Rectal smooth muscle tissue (tissue), 1 donor: ENCODE measurements at regions not wholly inside any gene's neighbourhood (a gene's known extent, or its start where the extent isn't known, plus 50 kb on each side); places are given as distances from the start of the nearest gene placed in this dataset.
A peak's percentile ranks its signal among the peaks of the same experiment; 100 is the strongest.

Experiments used
- H3K27ac ChIP-seq: one replicate; pipeline ENCODE4 v1.7.0; 2013; ENCODE audit warnings: low read depth, low read length, inconsistent platforms
- H3K27me3 ChIP-seq: one replicate; pipeline ENCODE4 v1.7.0; 2013; ENCODE audit warnings: low read length; ENCODE audit not compliant: control insufficient read depth, insufficient read depth
- H3K36me3 ChIP-seq: one replicate; pipeline ENCODE4 v1.7.0; 2013; ENCODE audit warnings: low read length; ENCODE audit not compliant: control insufficient read depth, insufficient read depth
- H3K4me1 ChIP-seq: one replicate; pipeline ENCODE4 v1.7.0; 2013; ENCODE audit warnings: low read length; ENCODE audit not compliant: control insufficient read depth, insufficient read depth
- H3K4me3 ChIP-seq: one replicate; pipeline ENCODE4 v1.7.0; 2013; ENCODE audit warnings: low read length
- H3K9ac ChIP-seq: one replicate; pipeline ENCODE4 v1.7.0; 2013; ENCODE audit warnings: low read length

DNA sequence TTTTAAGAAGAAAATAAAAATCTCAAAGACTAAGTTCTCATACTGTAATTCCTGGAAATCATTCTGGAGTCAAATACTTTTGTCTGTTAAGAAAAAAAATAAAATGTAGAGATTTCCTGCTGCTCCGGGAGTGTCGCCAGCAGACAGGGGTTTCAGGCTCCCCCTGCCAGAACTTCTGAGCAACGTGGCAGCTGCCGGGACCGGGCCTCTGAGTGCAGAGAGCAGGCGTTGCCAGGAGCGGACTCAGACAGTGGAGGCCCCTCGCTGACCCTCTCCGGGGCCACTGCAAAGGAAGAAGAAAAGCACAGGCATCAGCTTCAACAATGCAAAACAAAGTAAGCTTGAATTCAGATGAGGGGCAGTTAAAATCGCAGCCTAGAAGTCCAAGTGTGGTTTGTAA, 95.5 kb downstream of the THBS2 start:
- Histone ChIP-seq H3K4me3 (no peak overlapping the region), H3K4me1 (peaks cover 16% of the 10 kb centered on the region), H3K27ac (no peak overlapping the region)

DNA sequence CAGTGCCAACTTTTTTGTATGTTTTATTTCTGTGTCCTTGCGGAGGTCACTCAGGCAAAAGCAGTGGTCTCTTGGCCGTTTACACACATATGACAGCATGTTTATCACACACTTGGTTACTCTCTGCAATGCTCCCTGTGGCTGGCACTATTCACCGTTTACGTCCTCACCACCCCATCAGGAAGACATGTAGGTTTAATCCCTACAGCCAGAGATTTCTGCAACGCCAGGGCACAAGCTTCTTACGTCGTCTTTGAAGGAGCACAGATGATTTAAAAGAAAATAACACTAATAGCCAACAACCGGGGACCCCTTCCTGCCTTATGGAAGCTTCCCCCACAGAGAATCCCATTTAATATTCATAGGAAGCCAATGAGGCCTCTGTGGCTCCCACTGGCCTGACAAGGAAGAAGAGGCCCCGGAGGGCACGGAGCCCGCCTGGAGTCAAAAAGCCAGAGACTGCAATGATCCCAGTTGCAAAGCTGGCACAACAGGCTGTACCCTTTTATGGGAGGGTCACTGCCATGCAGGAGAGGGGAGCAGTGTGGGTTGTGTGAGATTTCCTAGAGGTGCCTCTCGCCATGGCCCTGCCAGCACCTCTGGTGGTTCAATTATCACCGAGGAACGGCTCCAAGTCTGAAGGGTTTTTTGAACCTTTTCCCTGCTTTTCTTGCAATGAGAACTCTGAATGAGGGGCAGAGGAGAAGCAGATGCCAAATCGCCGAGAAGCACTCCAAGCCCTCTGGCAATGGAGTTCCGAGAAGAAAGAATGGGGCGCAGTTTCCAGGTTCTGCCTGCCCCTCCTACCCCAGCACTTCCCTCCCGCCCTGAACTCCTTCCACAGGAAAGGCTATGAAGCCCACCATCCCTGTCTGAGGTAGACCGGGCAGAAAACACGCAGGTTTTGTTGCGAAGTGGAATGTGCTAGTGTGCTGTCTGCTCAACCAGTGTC, 96.2 kb downstream of the THBS2 start:
- Histone ChIP-seq H3K27me3 (no peaks in the 10 kb centered on the region), H3K4me1 (peaks cover 16% of the 10 kb centered on the region), H3K4me3 (no peak overlapping the region), H3K9ac (no peak overlapping the region), H3K36me3 (no peaks in the 10 kb centered on the region), H3K27ac (no peak overlapping the region)

More for the DNA sequence above, 95.5 kb downstream of the THBS2 start:
- no peaks in the 10 kb centered on the region for H3K36me3 ChIP-seq
- H3K9ac ChIP-seq = no peak overlapping the region
- no peaks in the 10 kb centered on the region for H3K27me3 ChIP-seq

DNA sequence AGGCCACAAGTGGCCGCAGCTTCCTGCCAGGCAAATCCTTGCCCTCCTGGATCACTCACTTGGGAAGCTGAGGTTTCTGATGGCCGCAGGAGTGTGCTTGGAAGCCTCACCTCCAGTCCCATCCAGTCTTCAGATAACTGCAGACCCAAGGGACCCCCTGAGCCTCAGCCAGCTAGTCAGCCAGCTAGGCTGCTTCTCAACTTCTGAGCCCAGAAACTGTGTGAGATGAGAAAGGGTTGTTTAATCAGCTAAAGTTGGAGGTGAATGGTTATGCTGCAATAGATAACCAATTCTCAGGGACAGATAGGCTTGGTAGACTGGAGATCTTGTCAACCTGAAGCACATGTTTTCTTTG, 96.9 kb downstream of the THBS2 start:
- Histone ChIP-seq H3K4me1 (peaks cover 16% of the 10 kb centered on the region), H3K27ac (no peak overlapping the region), H3K9ac (no peak overlapping the region), H3K36me3 (no peaks in the 10 kb centered on the region), H3K4me3 (no peak overlapping the region), H3K27me3 (no peaks in the 10 kb centered on the region)

DNA sequence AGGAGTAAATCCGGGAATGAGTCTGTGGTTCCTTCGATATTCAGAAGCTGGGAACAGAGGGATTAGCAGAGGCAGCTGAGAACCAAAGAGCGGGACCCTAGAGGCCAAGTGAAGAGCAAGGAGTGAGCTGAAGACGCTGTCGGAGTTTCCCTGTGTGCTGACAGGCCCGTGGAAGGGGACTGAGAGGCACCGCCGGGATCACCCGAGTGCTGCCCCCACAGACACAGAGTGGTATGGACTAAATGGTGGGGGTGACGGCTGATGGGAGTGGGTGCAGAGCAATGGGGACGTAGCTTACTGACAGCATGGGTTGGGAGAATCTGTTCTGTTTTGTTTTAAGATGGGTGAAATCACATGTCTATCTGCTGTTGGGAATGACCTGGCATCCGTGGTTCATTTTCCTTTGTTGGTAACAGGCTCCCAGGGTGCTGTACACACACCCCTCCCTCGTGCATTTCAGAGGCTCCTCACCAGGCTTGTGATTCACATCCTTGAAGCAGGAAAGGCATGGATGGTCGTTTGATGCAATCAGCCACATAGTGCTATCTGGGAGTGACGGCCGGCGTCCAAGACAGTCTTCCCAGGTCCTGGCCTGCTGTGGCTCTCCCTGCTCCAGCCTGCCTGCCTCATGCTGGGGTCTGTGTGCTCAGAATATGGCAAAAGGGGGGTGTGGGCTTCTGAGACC, 97.4 kb downstream of the THBS2 start:
- Histone ChIP-seq H3K36me3 (no peaks in the 10 kb centered on the region), H3K27me3 (no peaks in the 10 kb centered on the region), H3K4me3 (no peak overlapping the region), H3K4me1 (peaks cover 16% of the 10 kb centered on the region), H3K9ac (no peak overlapping the region), H3K27ac (no peak overlapping the region)

DNA sequence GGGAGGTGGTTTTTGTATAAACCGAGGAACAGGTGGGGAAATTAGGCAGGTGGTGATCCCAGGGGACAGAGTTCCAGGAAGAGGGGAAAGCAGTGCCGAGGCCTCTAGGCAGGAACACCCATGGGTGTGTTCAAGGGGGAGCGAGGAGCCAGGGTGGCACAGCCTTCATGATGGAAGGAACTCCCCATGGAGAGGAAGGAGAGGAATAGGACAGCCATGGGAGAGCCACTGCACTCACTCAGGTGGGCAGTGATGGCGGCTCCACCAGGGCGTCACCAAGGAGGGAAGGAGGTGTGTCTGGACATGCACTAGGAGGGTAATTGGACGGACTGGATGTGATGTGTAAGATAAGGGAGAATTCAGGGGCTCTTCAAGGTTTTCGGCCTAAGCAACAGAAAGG, 98.2 kb downstream of the THBS2 start:
- H3K9ac ChIP-seq = no peak overlapping the region
- H3K4me3 ChIP-seq = no peak overlapping the region

DNA sequence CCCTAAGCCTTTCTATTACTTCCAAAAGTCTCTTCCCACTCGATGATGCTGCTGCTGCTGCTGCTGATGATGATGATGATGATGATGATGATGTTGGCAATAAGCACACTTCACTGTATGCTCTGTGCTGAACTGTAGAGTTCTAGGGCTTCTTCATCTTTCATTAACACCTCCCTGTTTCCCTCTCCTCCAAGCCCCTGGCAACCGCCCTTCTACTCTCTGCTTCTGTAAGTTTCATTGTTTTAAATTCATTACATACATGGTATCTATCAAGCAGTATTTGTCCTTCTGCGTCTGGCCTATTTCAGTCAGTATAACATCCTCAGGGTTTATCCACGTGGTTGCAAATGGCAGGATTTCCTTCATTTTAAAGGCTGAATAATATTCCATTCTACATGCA, 100.2 kb downstream of the THBS2 start:
- Histone ChIP-seq H3K4me3 (no peak overlapping the region), H3K27ac (no peak overlapping the region), H3K9ac (no peak overlapping the region), H3K4me1 (peaks cover 11% of the 10 kb centered on the region), H3K36me3 (no peaks in the 10 kb centered on the region), H3K27me3 (no peaks in the 10 kb centered on the region)

More for the DNA sequence above, 98.2 kb downstream of the THBS2 start:
- Histone ChIP-seq H3K36me3 (no peaks in the 10 kb centered on the region), H3K27me3 (no peaks in the 10 kb centered on the region), H3K4me1 (peaks cover 16% of the 10 kb centered on the region), H3K27ac (no peak overlapping the region)

DNA sequence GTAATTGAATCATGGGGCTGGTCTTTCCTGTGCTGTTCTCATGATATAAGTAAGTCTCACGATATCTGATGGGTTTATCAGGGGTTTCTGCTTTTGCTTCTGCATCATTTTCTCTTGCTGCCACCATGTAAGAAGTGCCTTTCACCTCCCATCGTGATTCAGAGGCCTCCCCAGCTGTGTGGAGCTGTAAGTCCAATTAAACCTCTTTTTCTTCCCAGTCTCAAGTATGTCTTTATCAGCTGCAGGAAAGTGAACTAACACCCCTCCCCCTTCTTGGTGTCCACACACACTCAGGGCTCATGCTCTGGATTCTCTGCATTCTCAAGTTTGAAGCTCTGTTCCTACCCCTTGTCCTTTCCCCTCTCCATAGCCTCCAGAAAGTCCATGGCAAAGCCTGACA, 107.1 kb downstream of the THBS2 start:
- no peak overlapping the region for H3K4me3 ChIP-seq
- H3K4me1 ChIP-seq = peaks cover 16% of the 10 kb centered on the region
- no peak overlapping the region for H3K9ac ChIP-seq
- no peaks in the 10 kb centered on the region for H3K27me3 ChIP-seq
- no peaks in the 10 kb centered on the region for H3K36me3 ChIP-seq
- peak overlapping the region; percentile 49 for H3K27ac ChIP-seq

DNA sequence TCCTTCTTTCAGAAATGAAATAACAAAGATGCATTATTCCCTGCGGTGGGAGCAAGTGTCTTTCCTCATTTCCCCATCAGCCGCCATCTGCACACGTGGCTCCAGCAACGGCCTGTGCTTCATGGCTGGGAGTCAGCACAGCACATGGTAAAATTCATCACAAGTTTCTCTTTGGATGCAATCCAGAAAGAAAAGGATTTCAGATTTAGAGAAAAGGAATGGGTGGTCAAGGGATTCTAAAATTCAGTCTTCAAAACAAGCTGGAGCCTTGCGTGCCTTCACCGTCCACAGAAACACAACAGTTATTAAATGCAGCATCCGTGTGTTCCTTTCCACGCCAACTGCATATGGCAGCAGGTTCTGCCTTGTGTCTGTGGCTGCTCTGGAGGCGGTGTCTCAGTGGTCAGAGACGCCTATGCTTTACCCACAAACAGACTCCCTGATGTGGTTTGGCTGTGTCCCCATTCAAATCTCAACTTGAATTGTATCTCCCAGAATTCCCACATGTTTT, 107.6 kb downstream of the THBS2 start:
- Histone ChIP-seq H3K4me3 (no peak overlapping the region), H3K27me3 (no peaks in the 10 kb centered on the region), H3K27ac (peak overlapping the region; percentile 49), H3K9ac (no peak overlapping the region), H3K36me3 (no peaks in the 10 kb centered on the region), H3K4me1 (peaks cover 20% of the 10 kb centered on the region)

DNA sequence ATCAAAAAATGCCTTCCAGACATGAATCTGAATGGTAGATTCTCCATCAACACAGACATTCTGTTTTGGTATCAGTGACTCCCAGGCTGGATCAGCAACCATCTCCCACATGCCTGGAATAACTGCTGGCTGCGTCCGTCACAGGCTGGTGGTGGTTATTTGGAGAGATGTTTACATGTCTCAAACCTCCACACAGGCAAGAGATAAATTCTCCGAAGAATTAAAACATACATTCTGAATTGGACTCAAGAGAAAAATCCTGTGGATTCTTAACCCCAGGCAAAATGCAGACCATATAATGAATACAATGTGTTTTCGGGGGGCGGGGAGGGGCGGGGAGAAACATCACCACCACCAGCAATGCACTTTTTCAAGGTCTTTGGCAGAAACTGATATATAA, 108.2 kb downstream of the THBS2 start:
- no peak overlapping the region for H3K9ac ChIP-seq
- peak overlapping the region; percentile 47 for H3K27ac ChIP-seq
- H3K4me3 ChIP-seq = no peak overlapping the region
- peaks cover 20% of the 10 kb centered on the region for H3K4me1 ChIP-seq
- H3K27me3 ChIP-seq = no peaks in the 10 kb centered on the region
- no peaks in the 10 kb centered on the region for H3K36me3 ChIP-seq

DNA sequence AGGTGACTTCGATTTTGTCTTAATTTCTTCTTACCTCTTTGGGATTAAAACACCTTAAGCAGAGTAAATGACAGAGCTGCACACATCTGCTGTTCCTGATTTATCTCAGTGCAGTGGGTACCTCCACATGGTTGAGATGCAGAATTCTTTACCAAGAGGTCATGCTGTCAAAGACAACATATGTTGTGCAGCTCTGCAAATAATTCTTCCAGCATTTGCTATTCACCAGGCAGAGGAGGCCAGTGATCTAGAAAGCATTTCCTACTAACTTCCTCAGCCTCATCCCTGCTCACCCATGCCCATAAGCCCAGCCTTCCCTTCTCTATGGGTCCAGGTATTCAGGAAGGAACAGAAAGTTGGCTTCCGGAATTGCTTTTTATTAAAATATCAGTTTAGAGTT, 109.3 kb downstream of the THBS2 start:
- Histone ChIP-seq H3K27me3 (no peaks in the 10 kb centered on the region), H3K36me3 (no peaks in the 10 kb centered on the region), H3K27ac (no peak overlapping the region), H3K9ac (no peak overlapping the region), H3K4me1 (peaks cover 20% of the 10 kb centered on the region), H3K4me3 (no peak overlapping the region)

DNA sequence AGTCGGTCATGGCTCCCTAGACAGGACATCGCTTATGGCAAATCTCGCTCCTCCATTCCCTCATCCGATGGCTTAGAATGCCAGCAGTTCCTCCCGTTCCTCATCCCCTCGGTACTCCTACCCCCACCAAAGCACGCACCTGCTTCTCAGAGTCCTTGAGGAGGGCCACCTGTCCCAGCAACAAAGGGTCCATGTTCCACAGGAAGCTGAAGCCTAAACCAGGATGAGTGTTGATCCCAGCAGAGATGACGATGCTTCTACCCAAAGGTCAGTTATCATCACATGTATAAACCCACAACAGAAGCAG, 111.2 kb downstream of the THBS2 start:
- peaks cover 20% of the 10 kb centered on the region for H3K4me1 ChIP-seq
- H3K27me3 ChIP-seq = no peaks in the 10 kb centered on the region
- H3K36me3 ChIP-seq = no peaks in the 10 kb centered on the region
- no peak overlapping the region for H3K4me3 ChIP-seq
- no peak overlapping the region for H3K9ac ChIP-seq
- peak overlapping the region; percentile 65 for H3K27ac ChIP-seq

DNA sequence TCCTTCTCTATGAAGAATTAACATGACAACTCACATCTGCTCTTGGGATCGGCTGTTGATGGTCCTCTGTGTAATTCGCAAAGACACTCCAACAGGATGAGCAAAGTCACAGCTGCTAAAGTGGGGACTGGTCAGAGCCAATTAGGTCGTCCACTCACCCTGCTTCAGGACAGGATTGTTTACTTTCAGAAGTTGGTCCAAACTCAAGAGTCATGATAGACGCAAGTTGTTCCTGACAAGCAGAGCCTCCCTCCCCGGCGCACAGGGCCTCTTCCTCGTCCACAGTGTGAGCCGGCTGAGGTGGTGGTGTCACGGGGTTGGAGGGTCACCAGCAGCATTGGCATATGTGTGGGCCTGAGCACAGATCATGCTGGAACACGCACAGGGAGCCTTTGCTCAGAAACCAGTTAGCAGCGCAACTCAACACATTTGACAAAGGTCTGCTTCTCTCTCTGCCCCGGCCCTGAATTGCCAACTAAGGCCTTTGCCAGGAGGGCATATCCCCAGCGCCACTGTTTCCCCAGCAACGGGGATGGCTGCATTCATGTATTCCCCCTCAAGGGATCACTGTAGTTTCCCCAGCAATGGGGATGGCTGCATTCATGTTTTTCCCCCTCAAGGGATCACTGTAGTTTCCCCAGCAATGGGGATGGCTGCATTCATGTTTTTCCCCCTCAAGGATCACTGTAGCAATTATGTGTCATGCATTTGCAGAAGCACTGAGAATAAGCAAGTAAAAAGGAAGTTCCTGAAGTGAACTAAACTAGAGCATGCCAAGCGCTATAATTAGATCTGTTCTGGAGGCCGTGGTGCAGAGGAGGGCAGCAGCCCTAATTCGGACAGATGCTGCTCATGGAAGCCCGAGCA, 111.7 kb downstream of the THBS2 start:
- H3K4me1 ChIP-seq = peaks cover 20% of the 10 kb centered on the region
- H3K27ac ChIP-seq = peak overlapping the region; percentile 72
- no peaks in the 10 kb centered on the region for H3K27me3 ChIP-seq
- H3K9ac ChIP-seq = no peak overlapping the region
- H3K4me3 ChIP-seq = peak overlapping the region; percentile 2
- H3K36me3 ChIP-seq = no peaks in the 10 kb centered on the region
